Activated naive CD4-positive, alpha-beta T cell treated with anti-CD3 and anti-CD28 coated beads, Interleukin-2, amount 50 U/mL, for 24 hours (primary cell): ENCODE measurements at regions not wholly inside any gene's neighbourhood (a gene's known extent, or its start where the extent isn't known, plus 50 kb on each side); places are given as distances from the start of the nearest gene placed in this dataset.

Experiments used
- H3K27ac Mint-ChIP-seq: one replicate; pipeline ENCODE4 v1.8.0; 2021; ENCODE audit warnings: mild to moderate bottlenecking, mixed read lengths
- H3K27me3 Mint-ChIP-seq: one replicate; pipeline ENCODE4 v1.8.0; 2021; ENCODE audit warnings: mixed read lengths
- H3K36me3 Mint-ChIP-seq: one replicate; pipeline ENCODE4 v1.8.0; 2021; ENCODE audit warnings: mixed read lengths
- H3K4me1 Mint-ChIP-seq: one replicate; pipeline ENCODE4 v1.8.0; 2021; ENCODE audit warnings: mixed read lengths
- H3K4me3 Mint-ChIP-seq: one replicate; pipeline ENCODE4 v1.8.0; 2021; ENCODE audit warnings: mild to moderate bottlenecking, mixed read lengths
- H3K9me3 Mint-ChIP-seq: one replicate; pipeline ENCODE4 v1.8.0; 2021; ENCODE audit warnings: mixed read lengths

DNA sequence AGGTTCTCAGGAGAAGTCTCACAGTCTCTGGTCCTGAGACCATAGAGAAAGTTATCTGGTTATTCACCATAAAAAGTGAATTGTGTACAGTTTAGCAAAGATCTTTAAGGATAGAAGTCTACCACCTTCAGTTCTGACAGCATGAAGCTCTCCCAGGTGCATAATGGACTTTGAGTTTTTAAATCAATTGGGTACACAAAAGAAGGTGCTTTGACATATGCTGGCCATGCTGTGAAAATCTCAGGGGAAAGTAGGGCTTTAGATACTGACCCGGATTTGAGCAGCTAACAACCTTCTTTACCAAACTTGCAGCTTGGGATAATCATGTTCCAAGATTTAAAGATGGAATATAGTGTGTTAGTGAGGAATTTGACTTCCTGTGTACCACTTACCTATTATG lies 264.2 kb downstream of the ZSWIM6 start:
- Mint-ChIP-seq H3K27ac (no peak overlapping the region), H3K36me3 (no peaks in the 10 kb centered on the region), H3K4me3 (no peak overlapping the region), H3K4me1 (no peaks in the 10 kb centered on the region), H3K27me3 (peaks cover 2% of the 10 kb centered on the region), H3K9me3 (no peaks in the 10 kb centered on the region)

- Mint-ChIP-seq H3K9me3 (no peaks in the 10 kb centered on the region), H3K4me3 (no peak overlapping the region), H3K27ac (no peak overlapping the region), H3K4me1 (no peaks in the 10 kb centered on the region), H3K27me3 (peaks cover 2% of the 10 kb centered on the region), H3K36me3 (no peaks in the 10 kb centered on the region)
Observed at GRCh38 chr5:61597684-61598083, 265.6 kb downstream of the ZSWIM6 start.

DNA sequence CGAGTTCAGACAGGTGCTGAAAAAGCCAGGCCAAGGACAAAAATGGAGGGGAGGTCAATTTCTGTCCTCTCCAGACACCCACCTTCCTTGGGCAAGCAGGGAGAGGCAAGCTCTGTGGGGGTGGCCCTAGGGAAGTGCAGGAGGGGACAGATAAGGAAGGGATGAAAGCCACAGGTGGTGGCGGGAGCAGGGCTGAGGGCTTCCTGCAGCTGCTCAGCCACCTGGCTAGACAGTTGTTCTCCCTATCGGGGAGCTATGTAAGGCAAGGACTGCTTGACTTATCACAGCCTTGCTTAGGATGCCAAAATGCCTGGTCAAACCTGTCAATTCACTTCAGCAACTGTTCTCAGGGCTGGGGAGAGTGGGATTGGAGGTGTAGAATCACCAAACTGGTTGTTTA lies 266.1 kb downstream of the ZSWIM6 start:
- Mint-ChIP-seq H3K36me3 (no peaks in the 10 kb centered on the region), H3K9me3 (no peaks in the 10 kb centered on the region), H3K27ac (no peak overlapping the region), H3K27me3 (peaks cover 3% of the 10 kb centered on the region), H3K4me3 (no peak overlapping the region), H3K4me1 (no peaks in the 10 kb centered on the region)

- peaks cover 10% of the 10 kb centered on the region for H3K27me3 Mint-ChIP-seq
- no peaks in the 10 kb centered on the region for H3K9me3 Mint-ChIP-seq
- no peaks in the 10 kb centered on the region for H3K4me1 Mint-ChIP-seq
- H3K4me3 Mint-ChIP-seq = no peak overlapping the region
- no peaks in the 10 kb centered on the region for H3K36me3 Mint-ChIP-seq
- no peak overlapping the region for H3K27ac Mint-ChIP-seq
Observed at GRCh38 chr5:61599370-61600122, 267.5 kb downstream of the ZSWIM6 start.

DNA sequence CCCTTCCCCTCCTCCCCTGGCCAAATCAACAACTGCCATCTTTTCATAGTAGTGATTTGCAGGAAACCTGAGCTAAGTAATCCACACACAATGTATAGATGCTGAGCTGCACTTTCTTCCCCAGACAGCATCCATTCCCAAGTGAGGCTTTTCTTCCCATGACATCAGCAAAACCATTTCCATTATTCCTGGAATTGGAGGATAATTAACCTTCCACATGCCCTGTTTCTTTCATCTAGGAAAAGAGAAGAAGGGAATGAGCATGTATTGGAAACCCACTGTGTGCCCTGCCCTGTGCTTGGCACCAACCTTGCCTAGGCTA lies 268.0 kb downstream of the ZSWIM6 start:
- H3K9me3 Mint-ChIP-seq = no peaks in the 10 kb centered on the region
- no peak overlapping the region for H3K4me3 Mint-ChIP-seq
- no peaks in the 10 kb centered on the region for H3K36me3 Mint-ChIP-seq
- H3K27me3 Mint-ChIP-seq = peaks cover 10% of the 10 kb centered on the region
- no peaks in the 10 kb centered on the region for H3K4me1 Mint-ChIP-seq
- H3K27ac Mint-ChIP-seq = no peak overlapping the region

DNA sequence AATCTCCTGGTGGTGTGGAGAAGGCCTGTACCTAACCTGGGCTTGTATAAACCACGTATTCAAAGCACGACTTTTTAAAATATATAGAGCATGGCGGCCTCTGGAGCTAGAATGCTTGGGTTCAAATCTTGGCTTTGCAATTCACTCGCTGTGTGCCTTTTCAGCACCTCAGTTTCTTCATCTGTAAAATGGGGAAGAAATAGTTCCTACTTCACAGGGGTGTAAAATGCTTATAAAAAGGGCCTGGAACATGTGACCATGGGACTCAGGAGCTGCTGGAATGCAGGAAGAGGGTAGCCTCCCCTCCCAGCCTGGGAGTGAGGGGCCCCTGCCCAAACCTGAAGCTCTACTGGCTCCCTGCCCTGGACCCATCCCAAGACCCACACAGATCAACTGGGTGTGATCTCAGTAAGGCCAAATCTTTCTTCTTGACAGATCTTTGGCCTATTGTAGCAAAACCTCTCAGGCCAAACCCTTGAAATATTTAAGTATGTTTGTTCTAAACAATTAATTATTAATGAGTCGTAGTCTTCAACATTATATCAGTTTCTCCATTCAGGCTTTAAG lies 269.0 kb downstream of the ZSWIM6 start:
- no peaks in the 10 kb centered on the region for H3K36me3 Mint-ChIP-seq
- H3K4me3 Mint-ChIP-seq = no peak overlapping the region
- H3K27ac Mint-ChIP-seq = no peak overlapping the region
- H3K9me3 Mint-ChIP-seq = no peaks in the 10 kb centered on the region
- H3K4me1 Mint-ChIP-seq = no peaks in the 10 kb centered on the region
- H3K27me3 Mint-ChIP-seq = peaks cover 10% of the 10 kb centered on the region

DNA sequence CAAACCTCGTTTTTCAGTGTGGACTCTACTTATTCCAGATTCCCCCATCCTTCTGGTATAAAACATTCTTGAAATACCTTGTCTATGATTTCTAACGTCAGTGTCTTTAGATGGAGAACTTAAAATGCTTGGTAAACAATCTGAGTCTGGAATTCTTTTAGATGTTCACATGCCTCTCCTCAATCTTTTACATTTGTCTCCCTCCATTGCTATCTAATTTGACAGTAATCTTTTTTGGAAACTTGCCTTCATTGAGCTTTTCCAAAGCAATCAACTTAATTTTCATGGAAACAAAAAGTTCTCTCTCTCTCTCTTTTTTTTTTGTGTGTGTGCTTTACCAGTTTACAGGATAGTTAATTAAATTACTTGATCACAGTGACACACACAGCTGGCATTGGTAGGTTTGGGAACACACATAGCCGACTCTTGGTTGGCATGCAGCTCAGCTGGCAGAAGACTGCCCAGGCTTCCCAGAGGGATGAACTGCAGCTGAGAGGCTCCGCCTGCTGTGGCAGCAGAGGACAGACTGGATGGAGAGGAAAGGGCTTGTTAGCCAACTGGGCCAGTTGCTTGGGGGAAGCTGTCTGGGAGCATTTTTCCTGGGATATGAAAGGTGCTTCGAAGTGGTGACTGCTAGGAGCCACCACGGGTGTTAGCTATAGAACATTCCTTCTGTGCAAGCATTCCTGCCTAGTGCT lies 271.3 kb downstream of the ZSWIM6 start:
- Mint-ChIP-seq H3K27me3 (peaks cover 10% of the 10 kb centered on the region), H3K9me3 (no peaks in the 10 kb centered on the region), H3K27ac (no peak overlapping the region)

DNA sequence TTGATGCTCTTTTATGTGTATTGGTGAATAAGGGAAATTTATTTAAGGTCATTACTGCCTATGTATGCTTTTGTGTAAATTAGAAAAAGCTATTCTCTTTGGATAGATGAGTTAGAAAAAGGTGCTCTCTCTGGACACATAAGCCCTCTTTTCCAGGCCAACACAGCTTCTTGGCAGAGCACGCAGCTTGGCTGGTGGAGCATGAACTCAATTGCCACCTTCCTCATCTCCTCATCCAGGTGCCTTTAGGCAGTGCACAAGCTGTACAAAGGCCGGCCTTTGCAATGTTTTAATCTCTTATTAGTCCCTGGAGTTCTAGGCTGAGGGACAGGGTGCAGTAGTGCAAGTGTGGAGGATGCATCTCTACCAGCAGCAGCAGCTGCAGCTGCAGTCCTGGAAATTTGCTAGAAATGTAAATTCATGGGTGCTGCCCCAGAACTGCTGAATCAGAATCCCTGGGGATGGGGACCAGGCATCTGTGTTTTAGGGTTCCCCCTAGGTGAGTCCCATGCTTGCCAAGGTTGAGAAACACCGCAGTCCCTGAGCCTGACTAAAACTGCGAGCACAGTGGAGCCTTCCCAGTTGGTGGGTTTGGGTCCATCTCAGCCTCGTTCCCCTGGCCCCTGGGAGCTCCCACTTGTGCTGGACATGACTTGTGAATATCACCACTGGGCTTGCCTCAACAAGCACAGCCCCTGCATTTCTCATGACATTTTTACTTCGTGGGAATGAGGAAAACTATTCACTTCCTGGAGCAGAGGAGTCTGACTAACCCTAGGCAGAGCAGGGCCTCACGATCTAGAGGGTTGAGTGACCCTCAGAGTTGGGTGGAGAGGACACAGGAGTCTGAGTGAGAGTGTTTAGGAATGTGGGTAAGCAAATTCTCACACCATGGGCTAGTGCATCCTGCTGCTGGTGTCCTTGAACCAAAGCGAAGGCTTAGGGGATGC lies 272.3 kb downstream of the ZSWIM6 start:
- H3K27ac Mint-ChIP-seq = no peak overlapping the region
- H3K4me3 Mint-ChIP-seq = no peak overlapping the region
- H3K27me3 Mint-ChIP-seq = peaks cover 10% of the 10 kb centered on the region
- H3K9me3 Mint-ChIP-seq = no peaks in the 10 kb centered on the region
- H3K36me3 Mint-ChIP-seq = no peaks in the 10 kb centered on the region
- no peaks in the 10 kb centered on the region for H3K4me1 Mint-ChIP-seq

More for the DNA sequence above, 271.3 kb downstream of the ZSWIM6 start:
- no peak overlapping the region for H3K4me3 Mint-ChIP-seq
- H3K4me1 Mint-ChIP-seq = no peaks in the 10 kb centered on the region
- H3K36me3 Mint-ChIP-seq = no peaks in the 10 kb centered on the region

DNA sequence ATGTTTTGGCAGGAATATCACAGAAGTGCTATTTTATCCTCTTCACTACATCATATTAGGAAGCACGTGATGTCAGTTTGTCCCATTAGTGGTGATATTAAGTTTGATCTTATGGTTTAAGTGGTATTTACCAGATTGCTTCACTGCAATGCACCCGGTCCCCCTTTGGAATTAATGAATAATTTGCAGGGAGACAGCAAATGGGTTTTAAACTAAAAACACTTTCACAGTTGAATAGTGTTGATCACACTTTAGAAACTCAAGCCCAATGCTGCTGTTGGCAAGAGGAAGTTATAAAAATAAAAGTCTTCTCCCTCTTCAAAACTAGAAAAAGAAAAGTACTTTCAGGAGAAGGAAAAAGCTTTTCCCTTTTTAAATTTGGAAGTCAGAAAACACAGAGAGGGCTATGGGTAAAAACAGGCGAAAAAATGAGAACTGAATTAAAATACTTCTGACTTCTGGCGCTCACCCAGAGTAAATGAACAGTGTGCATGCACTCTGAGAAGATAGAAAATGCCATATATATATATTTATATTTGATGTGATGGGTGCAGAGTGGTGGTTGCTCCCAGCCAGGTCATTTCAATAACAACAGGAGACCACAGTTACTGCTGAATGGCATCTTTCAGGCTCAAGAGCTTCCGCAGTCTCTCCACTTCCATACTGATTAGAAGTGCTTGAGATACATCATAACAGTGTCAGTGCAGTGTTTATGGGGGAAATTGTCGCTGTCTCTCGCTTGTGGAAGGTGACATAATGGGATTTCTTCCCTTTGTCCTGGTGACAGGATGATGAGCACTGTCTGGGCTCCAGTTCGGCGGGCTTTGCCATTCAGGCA lies 278.0 kb downstream of the ZSWIM6 start:
- Mint-ChIP-seq H3K27ac (no peak overlapping the region), H3K4me1 (no peaks in the 10 kb centered on the region), H3K36me3 (no peaks in the 10 kb centered on the region)

GRCh38 chr5:61610678-61611024 lies 278.6 kb downstream of the ZSWIM6 start:
- peaks cover 7% of the 10 kb centered on the region for H3K27me3 Mint-ChIP-seq
- H3K4me1 Mint-ChIP-seq = no peaks in the 10 kb centered on the region
- H3K9me3 Mint-ChIP-seq = no peaks in the 10 kb centered on the region
- H3K36me3 Mint-ChIP-seq = no peaks in the 10 kb centered on the region
- H3K27ac Mint-ChIP-seq = no peak overlapping the region
- H3K4me3 Mint-ChIP-seq = no peak overlapping the region

More for the DNA sequence above, 278.0 kb downstream of the ZSWIM6 start:
- Mint-ChIP-seq H3K27me3 (peaks cover 7% of the 10 kb centered on the region), H3K4me3 (no peak overlapping the region), H3K9me3 (no peaks in the 10 kb centered on the region)

DNA sequence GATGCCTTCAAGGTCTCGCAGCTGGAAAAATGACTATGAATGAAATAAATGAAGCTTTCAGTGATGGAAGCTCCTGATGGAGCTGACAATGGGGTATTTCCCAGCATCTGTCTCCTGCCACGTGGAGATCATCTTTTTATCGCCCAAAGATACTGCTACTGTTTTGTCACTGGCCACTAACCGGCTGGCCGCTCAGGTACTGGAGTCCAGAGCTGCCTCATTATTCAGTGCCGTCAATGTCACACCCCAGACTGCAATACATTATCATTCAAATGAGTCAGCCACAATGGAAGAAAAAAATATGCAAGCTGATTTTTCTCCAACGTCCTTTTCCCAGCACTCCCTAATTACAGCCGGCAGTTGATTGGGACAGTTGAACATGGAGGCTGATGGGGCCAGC lies 280.4 kb downstream of the ZSWIM6 start:
- peaks cover 7% of the 10 kb centered on the region for H3K27me3 Mint-ChIP-seq
- H3K4me3 Mint-ChIP-seq = no peak overlapping the region
- no peak overlapping the region for H3K27ac Mint-ChIP-seq
- H3K9me3 Mint-ChIP-seq = no peaks in the 10 kb centered on the region
- H3K36me3 Mint-ChIP-seq = no peaks in the 10 kb centered on the region
- no peaks in the 10 kb centered on the region for H3K4me1 Mint-ChIP-seq

DNA sequence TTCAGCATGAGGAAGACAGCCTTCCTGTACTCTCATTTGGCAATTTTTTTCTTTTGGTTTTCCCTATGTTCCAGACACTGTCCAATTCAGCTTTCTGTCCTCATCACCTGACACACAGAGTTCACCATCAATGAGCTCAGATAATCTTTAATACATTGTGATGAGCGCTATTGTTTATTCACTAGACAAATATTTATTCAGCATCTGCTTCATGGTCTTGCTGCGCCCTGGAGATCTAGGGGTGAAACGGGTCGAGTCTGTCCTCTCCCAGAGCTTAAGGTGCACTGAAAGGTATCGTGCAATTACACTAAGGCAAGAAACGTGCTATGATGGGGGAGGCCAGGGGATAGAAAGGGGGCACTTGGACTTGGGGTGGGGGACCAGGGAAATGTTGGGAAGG lies 281.6 kb downstream of the ZSWIM6 start:
- Mint-ChIP-seq H3K9me3 (no peaks in the 10 kb centered on the region), H3K4me1 (no peaks in the 10 kb centered on the region), H3K27ac (no peak overlapping the region), H3K4me3 (no peak overlapping the region), H3K27me3 (peaks cover 7% of the 10 kb centered on the region), H3K36me3 (no peaks in the 10 kb centered on the region)

DNA sequence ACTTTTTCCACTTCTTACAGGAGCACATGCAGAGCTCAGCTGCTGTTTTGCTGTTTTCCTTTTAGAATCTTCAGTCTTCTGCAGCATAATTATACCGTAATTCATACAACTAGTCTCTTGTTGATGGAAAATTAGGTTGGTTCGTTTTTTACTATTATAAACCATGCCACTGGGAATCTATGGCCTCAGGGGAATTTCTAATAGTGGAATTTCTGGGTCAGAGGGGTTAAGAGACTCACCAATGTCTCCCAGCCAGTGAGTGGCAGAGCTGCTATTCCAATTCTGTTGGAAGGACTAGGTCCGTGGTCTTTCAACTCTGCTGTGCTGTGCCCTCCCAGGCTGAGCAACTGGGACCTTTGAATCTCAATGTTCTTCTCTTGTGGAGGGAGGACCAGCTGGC lies 282.5 kb downstream of the ZSWIM6 start:
- H3K27me3 Mint-ChIP-seq = peaks cover 7% of the 10 kb centered on the region
- H3K36me3 Mint-ChIP-seq = no peaks in the 10 kb centered on the region
- no peaks in the 10 kb centered on the region for H3K4me1 Mint-ChIP-seq
- H3K27ac Mint-ChIP-seq = no peak overlapping the region
- no peak overlapping the region for H3K4me3 Mint-ChIP-seq
- H3K9me3 Mint-ChIP-seq = no peaks in the 10 kb centered on the region

- H3K9me3 Mint-ChIP-seq = no peaks in the 10 kb centered on the region
- no peak overlapping the region for H3K27ac Mint-ChIP-seq
- no peaks in the 10 kb centered on the region for H3K4me1 Mint-ChIP-seq
- H3K4me3 Mint-ChIP-seq = no peak overlapping the region
- H3K36me3 Mint-ChIP-seq = no peaks in the 10 kb centered on the region
- peaks cover 7% of the 10 kb centered on the region for H3K27me3 Mint-ChIP-seq
Observed at GRCh38 chr5:61617039-61617438, 285.0 kb downstream of the ZSWIM6 start.

DNA sequence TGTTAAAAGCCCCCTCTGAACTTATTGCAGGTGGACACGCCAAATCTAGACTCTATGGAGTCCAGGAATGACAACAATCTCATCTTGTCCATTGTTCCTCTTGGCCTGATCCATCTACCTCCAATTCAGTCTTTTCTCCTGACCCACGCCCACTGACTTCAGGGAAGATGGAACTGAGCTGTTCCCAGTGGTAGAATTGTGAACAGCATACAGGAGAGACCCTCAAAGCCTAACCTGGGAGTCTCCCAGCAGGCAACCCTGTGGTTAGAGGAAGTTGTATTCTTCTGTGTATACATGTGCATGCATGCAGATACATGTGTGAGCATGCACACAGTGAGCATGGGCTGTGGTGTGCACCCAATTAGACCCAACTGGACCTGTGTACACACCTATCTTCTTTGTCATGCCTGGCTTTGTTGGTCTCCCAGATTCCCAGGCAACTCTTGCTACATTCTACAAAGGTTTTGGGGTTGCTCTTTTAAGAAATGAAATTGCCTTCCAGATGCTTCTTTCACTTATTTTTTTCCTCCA lies 286.0 kb downstream of the ZSWIM6 start:
- Mint-ChIP-seq H3K27ac (no peak overlapping the region), H3K9me3 (no peaks in the 10 kb centered on the region), H3K27me3 (peaks cover 9% of the 10 kb centered on the region), H3K36me3 (no peaks in the 10 kb centered on the region), H3K4me3 (no peak overlapping the region), H3K4me1 (no peaks in the 10 kb centered on the region)
